ENCODE measurements at regions not wholly inside any gene's neighbourhood (a gene's known extent, or its start where the extent isn't known, plus 50 kb on each side); places are given as distances from the start of the nearest gene placed in this dataset.

DNA sequence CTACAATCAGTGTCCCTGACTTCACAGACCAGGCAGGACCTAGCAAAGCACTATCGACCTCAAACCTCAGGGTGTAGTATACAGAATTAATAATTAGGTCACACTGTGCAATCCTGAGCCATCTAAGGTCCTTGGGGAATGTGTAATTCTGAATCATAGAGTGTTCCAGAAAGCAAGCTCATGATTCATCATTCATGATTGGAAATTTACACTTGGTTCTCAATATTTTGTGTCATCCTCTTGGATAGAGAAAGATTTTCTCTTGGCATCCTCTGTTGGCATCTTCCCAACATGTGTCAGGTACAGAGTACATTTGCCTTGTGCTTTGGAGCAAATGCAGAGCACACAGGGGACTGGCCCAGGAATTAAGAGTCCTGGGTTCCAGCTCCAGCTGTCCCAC, 245.0 kb upstream of the NT5C1B start:
- TF ChIP-seq CTCF (IDR thresholded peaks at IDR 0.05), result no peak
- no peak for TF ChIP-seq POLR2A (IDR thresholded peaks at IDR 0.05)

Measured in vagina (tissue), 2 donors.